GM18951 (cell line): ENCODE measurements at regions not wholly inside any gene's neighbourhood (a gene's known extent, or its start where the extent isn't known, plus 50 kb on each side); places are given as distances from the start of the nearest gene placed in this dataset.

ENCODE experiments used
- POLR2A ChIP-seq: IDR thresholded peaks from 4 replicates; pipeline ENCODE4 v1.6.1; 2011; ENCODE audit warnings: mild to moderate bottlenecking; ENCODE audit not compliant: insufficient read length, insufficient read depth; ENCODE audit errors: extremely low read depth
- in situ Hi-C: fragments of 300-500 bp; cut with MboI; formaldehyde crosslinking; loops from one replicate; pipeline ENCODE4 v1.12.0; 2022; ENCODE audit warnings: low sequenced_read_pairs, mixed read lengths, inconsistent platforms; ENCODE audit not compliant: unreplicated experiment

- TF ChIP-seq POLR2A, result no peak
- in situ Hi-C loops, result no loop called here
Observed at GRCh38 chr5:136538534-136538933, 173.2 kb upstream of the TRPC7 start.

DNA sequence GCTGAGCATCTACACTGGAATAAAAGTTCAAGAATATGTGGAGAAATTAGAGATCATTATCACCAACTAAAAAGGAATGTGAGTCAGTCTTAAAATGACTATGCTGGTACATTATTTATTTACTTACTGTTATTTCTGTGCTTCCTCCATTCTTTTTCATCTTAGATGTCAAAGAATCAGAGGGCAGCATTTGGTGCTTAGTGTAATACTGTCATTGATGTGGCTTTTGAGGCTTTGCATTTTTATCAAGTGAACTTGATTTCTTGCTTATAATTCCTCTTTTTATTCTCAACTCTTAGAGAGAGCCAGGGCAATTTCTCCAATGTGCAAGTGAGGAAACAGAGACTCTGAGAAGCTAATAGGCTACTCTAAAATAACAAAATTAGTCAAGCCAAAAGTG is 163.7 kb upstream of the TRPC7 start:
- no peak for TF ChIP-seq POLR2A
- in situ Hi-C loops, result no loop called here

DNA sequence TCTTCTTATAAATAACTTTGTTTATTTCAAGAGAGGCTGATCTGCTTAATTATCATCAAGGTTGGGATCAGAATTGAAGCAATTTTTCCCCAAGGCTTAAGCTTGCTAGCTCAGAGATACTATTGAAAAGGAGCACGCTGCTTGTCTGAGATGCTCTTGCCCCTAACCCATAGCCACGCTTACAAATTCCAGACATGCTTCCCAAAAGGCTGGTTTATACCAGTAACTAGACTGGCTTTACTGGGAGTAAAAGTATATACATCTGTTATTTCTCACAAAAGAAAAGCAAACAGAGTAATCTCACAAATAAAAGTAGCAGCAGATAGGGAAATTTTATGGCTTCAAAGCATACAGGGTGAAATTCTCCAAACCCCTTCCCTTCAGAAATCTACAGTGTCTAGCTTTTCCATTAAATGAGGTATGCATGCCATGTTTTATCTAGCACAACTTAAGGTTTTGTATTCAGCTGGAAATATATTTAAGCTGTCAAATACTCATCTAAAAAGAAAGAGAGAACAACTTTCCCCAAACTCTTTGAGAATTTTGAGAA is 163.2 kb upstream of the TRPC7 start:
- in situ Hi-C loops, result no loop called here
- TF ChIP-seq POLR2A, result no peak

DNA sequence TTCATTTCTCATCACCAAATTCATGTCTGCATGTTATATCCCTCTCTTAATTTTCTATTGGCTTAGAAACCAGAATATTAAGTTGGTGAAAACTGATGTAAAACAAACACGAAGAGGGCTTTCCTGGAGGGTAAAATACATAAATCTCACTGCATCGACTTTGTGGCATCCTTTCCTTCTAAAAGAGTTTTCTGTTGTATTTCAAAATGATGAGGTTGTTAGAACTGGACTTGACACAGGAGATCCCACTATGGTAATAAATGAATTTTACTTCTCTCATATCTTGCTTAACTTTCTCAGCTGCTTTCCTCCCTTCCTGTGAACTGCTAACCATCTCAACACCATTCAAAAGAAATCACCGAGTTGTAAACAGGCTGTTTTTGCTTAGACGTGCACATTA is 162.0 kb upstream of the TRPC7 start:
- in situ Hi-C loops, result no loop called here
- TF ChIP-seq POLR2A, result no peak

DNA sequence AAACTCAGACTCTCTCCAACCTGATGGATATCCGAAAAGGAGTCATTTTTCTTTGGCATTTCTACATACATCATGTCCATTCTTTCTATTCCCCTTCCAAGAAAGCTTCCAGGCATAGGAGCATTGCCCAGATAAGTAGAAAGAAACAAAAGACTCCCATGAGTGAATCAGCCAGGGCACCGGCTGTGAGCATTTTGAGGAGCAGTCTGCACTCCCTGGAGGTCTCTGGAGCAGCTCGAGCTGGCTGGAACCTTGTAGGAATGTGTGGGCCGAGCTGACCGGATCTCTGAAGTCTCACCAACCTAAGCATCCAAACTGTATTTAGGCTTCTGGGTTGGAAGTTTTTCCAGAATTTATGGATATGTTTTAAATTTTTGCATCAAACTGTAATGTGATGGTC is 161.4 kb upstream of the TRPC7 start:
- in situ Hi-C loops, result no loop called here
- TF ChIP-seq POLR2A, result no peak

DNA sequence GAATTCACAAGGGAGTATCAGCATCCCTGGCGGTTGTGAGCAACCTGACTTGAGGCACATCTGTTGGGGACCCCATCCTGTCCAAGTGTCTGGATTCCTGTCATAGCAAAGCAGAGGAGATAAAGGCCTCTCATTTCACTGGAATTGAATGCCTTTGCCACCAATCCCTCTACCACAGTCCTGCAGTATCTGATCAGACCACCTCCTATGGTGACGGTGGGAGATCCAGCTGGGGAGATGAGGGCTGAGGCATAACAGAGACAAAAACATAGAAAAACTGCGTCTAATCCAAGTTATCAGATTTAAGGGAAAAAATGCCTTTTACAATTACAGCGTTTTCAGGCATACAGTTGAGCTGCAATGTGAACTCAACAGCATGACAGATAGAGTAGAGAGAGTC is 160.7 kb upstream of the TRPC7 start:
- in situ Hi-C loops, result no loop called here
- TF ChIP-seq POLR2A, result no peak

DNA sequence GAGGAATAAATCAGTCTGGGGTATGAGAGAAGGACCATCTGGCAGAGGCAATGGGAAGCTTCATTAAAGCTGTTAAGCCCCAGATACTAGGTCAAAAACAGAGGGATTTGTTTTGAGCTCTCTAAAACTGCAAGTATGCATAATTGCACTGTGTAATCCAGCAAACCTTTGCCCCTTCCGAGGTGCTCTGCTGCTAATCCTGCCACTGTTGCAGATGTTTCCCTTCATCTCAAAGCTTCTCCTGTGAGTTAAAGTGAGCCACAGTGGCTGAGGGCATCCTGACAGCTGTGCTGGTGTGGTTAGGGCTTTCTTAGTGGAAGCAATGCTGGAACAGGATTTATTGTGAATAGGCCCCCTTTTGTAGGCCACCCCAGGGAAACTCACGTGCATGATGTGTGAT is 160.3 kb upstream of the TRPC7 start:
- TF ChIP-seq POLR2A, result no peak
- in situ Hi-C loops, result no loop called here

- TF ChIP-seq POLR2A, result no peak
Observed at GRCh38 chr5:136522217-136522956, 157.0 kb upstream of the TRPC7 start.

DNA sequence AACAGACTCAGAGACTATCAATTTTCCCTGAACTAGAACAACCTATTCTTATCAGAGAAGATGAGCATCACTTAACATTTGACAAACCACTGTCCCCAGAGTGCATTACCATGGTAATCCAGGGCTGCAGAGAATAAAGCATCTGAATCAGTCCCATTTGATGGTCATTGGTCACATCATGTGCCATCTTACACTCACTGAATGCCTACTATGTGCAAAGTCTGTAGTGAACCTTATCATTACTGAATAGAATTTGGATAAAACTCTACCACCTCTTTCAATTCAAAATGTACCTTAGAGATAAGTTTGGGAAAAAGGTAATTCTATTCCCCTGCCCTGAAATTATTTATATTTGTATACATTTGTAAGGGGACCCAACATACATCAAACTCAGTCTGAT is 156.4 kb upstream of the TRPC7 start:
- no peak for TF ChIP-seq POLR2A
- in situ Hi-C loops, result no loop called here

More at GRCh38 chr5:136522217-136522956, 157.0 kb upstream of the TRPC7 start:
- in situ Hi-C loops, result no loop called here

- TF ChIP-seq POLR2A, result no peak
- in situ Hi-C loops, result no loop called here
Observed at GRCh38 chr5:136518814-136519213, 153.5 kb upstream of the TRPC7 start.

GRCh38 chr5:136518174-136518573 is 152.8 kb upstream of the TRPC7 start:
- in situ Hi-C loops, result no loop called here
- TF ChIP-seq POLR2A, result no peak

- in situ Hi-C loops, result no loop called here
- no peak for TF ChIP-seq POLR2A
Observed at GRCh38 chr5:136517755-136518154, 152.4 kb upstream of the TRPC7 start.

DNA sequence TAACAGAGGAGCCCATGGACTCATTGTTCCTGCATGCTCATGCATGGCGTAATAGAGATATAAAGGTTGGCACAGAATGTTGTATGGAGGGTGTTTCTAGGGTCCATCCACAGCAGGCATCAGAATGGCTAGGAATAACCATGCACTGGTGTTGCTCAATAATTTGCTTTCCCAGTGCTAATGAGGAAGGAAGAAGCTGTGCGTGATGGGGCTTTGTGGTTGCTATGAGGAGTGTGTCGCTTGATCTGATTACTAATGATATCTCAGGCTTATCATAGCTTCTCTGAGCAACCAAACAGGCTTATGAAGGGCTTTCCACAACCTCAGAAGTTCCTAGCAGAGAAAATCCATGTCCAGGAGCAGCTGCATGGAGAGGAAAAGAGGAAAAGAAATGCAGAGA is 151.3 kb upstream of the TRPC7 start:
- in situ Hi-C loops, result no loop called here

GRCh38 chr5:136513430-136513829 is 148.1 kb upstream of the TRPC7 start:
- TF ChIP-seq POLR2A, result no peak

More for the DNA sequence above, 151.3 kb upstream of the TRPC7 start:
- TF ChIP-seq POLR2A, result no peak

DNA sequence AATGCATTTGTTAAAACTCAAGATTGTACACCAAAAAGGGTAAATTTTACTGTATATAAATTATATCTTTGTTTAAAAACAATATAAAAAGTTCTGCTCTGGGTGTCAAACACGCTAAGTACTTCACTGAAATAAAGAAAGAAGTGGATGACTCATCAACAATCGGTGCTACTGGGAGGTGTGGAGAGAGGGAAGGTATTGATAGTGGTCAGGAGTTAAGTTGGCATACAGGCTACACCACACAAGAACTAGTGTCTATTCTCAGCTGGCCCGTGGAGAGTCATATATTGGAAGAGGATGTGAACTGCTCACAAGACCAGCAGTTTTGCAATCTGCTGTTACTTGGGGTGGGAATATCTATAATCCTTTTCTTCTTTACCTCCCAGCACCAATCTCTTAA is 145.7 kb upstream of the TRPC7 start:
- in situ Hi-C loops, result no loop called here
- TF ChIP-seq POLR2A, result no peak

More at GRCh38 chr5:136513430-136513829, 148.1 kb upstream of the TRPC7 start:
- in situ Hi-C loops, result no loop called here

DNA sequence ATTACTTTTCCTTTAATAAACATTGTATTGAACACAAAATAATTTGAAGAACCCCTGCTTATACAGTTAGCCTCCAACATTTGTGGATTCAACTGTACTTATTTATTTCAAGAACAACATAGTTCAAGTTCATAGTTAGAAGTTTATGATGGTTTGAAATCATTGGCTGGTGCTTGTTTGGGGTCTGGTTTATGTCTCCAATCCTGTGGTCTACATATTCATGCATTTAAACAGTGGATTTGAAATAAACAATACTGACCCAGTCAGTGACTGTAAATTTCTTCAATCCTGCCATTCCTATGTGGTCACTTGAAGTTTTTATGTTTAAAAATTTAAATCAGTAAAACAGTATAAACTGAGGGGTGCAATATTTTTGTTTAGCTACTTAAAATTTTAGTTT is 145.1 kb upstream of the TRPC7 start:
- in situ Hi-C loops, result no loop called here
- no peak for TF ChIP-seq POLR2A
